Stimulated activated effector memory CD8-positive, alpha-beta T cell treated with anti-CD3 and anti-CD28 coated beads, Interleukin-12 subunit alpha, Interleukin-12 subunit beta, amount 100 ng/mL, for 72 hours (primary cell): ENCODE measurements at regions not wholly inside any gene's neighbourhood (a gene's known extent, or its start where the extent isn't known, plus 50 kb on each side); places are given as distances from the start of the nearest gene placed in this dataset.
"Not testable (repeated sequence)": the region's sequence is repeated elsewhere in the genome, so short reads cannot be mapped to it uniquely, and the experiment has no call there.

Experiments
- ATAC-seq: fragments of 150-1000 bp; cut with Tn5 transposase; 2 replicates; pipeline ENCODE4 v1.10.0; 2021
- DNase-seq, 2 donors: peaks; one replicate each; pipeline ENCODE4 v3.0.0; 2021 to 2022; ENCODE audit warnings: low spot score in 2 of 2
- H3K27ac Mint-ChIP-seq: one replicate; pipeline ENCODE4 v1.8.0; 2022; ENCODE audit warnings: mild to moderate bottlenecking, mixed read lengths
- H3K36me3 Mint-ChIP-seq: one replicate; pipeline ENCODE4 v1.8.0; 2022; ENCODE audit warnings: mild to moderate bottlenecking, mixed read lengths
- H3K4me1 Mint-ChIP-seq: one replicate; pipeline ENCODE4 v1.8.0; 2022; ENCODE audit warnings: mixed read lengths
- H3K4me3 Mint-ChIP-seq: one replicate; pipeline ENCODE4 v1.8.0; 2022; ENCODE audit warnings: mild to moderate bottlenecking, mixed read lengths
- H3K9me3 Mint-ChIP-seq: one replicate; pipeline ENCODE4 v1.8.0; 2022; ENCODE audit warnings: mixed read lengths

GRCh38 chr6:16832043-16832567, 70.8 kb upstream of the ATXN1 start:
- H3K27ac Mint-ChIP-seq: no peak overlapping the region
- peaks cover 12% of the 10 kb centered on the region for H3K4me1 Mint-ChIP-seq
- H3K4me3 Mint-ChIP-seq: no peak overlapping the region
- no peaks in the 10 kb centered on the region for H3K36me3 Mint-ChIP-seq
- ATAC-seq (no peak), DNase-seq (no peak)
- H3K9me3 Mint-ChIP-seq: no peaks in the 10 kb centered on the region

- no peak overlapping the region for H3K4me3 Mint-ChIP-seq
- ATAC-seq (no peak), DNase-seq (no peak)
- H3K4me1 Mint-ChIP-seq: peaks cover 3% of the 10 kb centered on the region
- H3K27ac Mint-ChIP-seq: no peak overlapping the region
- H3K36me3 Mint-ChIP-seq: no peaks in the 10 kb centered on the region
- H3K9me3 Mint-ChIP-seq: no peaks in the 10 kb centered on the region
Observed at GRCh38 chr6:16831136-16831535, 69.9 kb upstream of the ATXN1 start.

GRCh38 chr6:16828058-16828457, 66.8 kb upstream of the ATXN1 start:
- no peak overlapping the region for H3K27ac Mint-ChIP-seq
- DNase-seq (no peak), ATAC-seq (no peak)
- no peaks in the 10 kb centered on the region for H3K4me1 Mint-ChIP-seq
- H3K9me3 Mint-ChIP-seq: no peaks in the 10 kb centered on the region
- H3K4me3 Mint-ChIP-seq: no peak overlapping the region
- H3K36me3 Mint-ChIP-seq: no peaks in the 10 kb centered on the region

- H3K4me1 Mint-ChIP-seq: no peaks in the 10 kb centered on the region
- no peak overlapping the region for H3K27ac Mint-ChIP-seq
- ATAC-seq: no peak
- H3K9me3 Mint-ChIP-seq: no peaks in the 10 kb centered on the region
- DNase-seq: no peak
- H3K36me3 Mint-ChIP-seq: no peaks in the 10 kb centered on the region
- H3K4me3 Mint-ChIP-seq: no peak overlapping the region
Observed at GRCh38 chr6:16827627-16828026, 66.4 kb upstream of the ATXN1 start.

GRCh38 chr6:16825784-16826183, 64.5 kb upstream of the ATXN1 start:
- no peak overlapping the region for H3K4me3 Mint-ChIP-seq
- H3K9me3 Mint-ChIP-seq: no peaks in the 10 kb centered on the region
- no peak overlapping the region for H3K27ac Mint-ChIP-seq
- no peaks in the 10 kb centered on the region for H3K4me1 Mint-ChIP-seq
- no peak for DNase-seq
- no peak for ATAC-seq
- no peaks in the 10 kb centered on the region for H3K36me3 Mint-ChIP-seq

GRCh38 chr6:16824845-16825685, 63.8 kb upstream of the ATXN1 start:
- H3K4me1 Mint-ChIP-seq: no peaks in the 10 kb centered on the region
- no peak overlapping the region for H3K27ac Mint-ChIP-seq
- H3K9me3 Mint-ChIP-seq: no peaks in the 10 kb centered on the region
- DNase-seq (no peak), ATAC-seq (peak; percentile 55)
- H3K4me3 Mint-ChIP-seq: no peak overlapping the region
- no peaks in the 10 kb centered on the region for H3K36me3 Mint-ChIP-seq

- ATAC-seq (no peak), DNase-seq (no peak)
- Mint-ChIP-seq H3K4me1 (no peaks in the 10 kb centered on the region), H3K36me3 (no peaks in the 10 kb centered on the region), H3K9me3 (no peaks in the 10 kb centered on the region), H3K4me3 (no peak overlapping the region), H3K27ac (no peak overlapping the region)
Observed at GRCh38 chr6:16823718-16824352, 62.6 kb upstream of the ATXN1 start.

GRCh38 chr6:16822975-16823717, 61.9 kb upstream of the ATXN1 start:
- Mint-ChIP-seq H3K36me3 (no peaks in the 10 kb centered on the region), H3K4me1 (no peaks in the 10 kb centered on the region), H3K27ac (no peak overlapping the region), H3K9me3 (no peaks in the 10 kb centered on the region), H3K4me3 (no peak overlapping the region)
- DNase-seq (no peak), ATAC-seq (no peak)

GRCh38 chr6:16822529-16822928, 61.3 kb upstream of the ATXN1 start:
- Mint-ChIP-seq H3K4me3 (no peak overlapping the region), H3K4me1 (no peaks in the 10 kb centered on the region), H3K36me3 (no peaks in the 10 kb centered on the region), H3K27ac (no peak overlapping the region), H3K9me3 (no peaks in the 10 kb centered on the region)
- ATAC-seq (no peak), DNase-seq (no peak)

- Mint-ChIP-seq H3K27ac (no peak overlapping the region), H3K4me3 (no peak overlapping the region), H3K36me3 (no peaks in the 10 kb centered on the region), H3K9me3 (no peaks in the 10 kb centered on the region), H3K4me1 (no peaks in the 10 kb centered on the region)
- DNase-seq (no peak), ATAC-seq (no peak)
Observed at GRCh38 chr6:16821834-16822264, 60.6 kb upstream of the ATXN1 start.

- not testable (repeated sequence) for H3K36me3 Mint-ChIP-seq, H3K4me3 Mint-ChIP-seq, H3K4me1 Mint-ChIP-seq, H3K27ac Mint-ChIP-seq, H3K9me3 Mint-ChIP-seq, ATAC-seq, DNase-seq
Observed at GRCh38 chr6:16820262-16820661, 59.0 kb upstream of the ATXN1 start.

GRCh38 chr6:16819752-16820151, 58.5 kb upstream of the ATXN1 start:
- Mint-ChIP-seq H3K9me3 (no peaks in the 10 kb centered on the region), H3K4me1 (no peaks in the 10 kb centered on the region), H3K27ac (no peak overlapping the region), H3K36me3 (no peaks in the 10 kb centered on the region), H3K4me3 (no peak overlapping the region)
- ATAC-seq (no peak), DNase-seq (no peak)

- no peaks in the 10 kb centered on the region for H3K4me1 Mint-ChIP-seq
- no peak overlapping the region for H3K27ac Mint-ChIP-seq
- ATAC-seq (no peak), DNase-seq (no peak)
- no peaks in the 10 kb centered on the region for H3K9me3 Mint-ChIP-seq
- H3K4me3 Mint-ChIP-seq: no peak overlapping the region
- H3K36me3 Mint-ChIP-seq: no peaks in the 10 kb centered on the region
Observed at GRCh38 chr6:16818992-16819626, 57.8 kb upstream of the ATXN1 start.

GRCh38 chr6:16817594-16817993, 56.3 kb upstream of the ATXN1 start:
- ATAC-seq: no peak
- no peak overlapping the region for H3K27ac Mint-ChIP-seq
- DNase-seq: no peak
- H3K36me3 Mint-ChIP-seq: no peaks in the 10 kb centered on the region
- peaks cover 5% of the 10 kb centered on the region for H3K9me3 Mint-ChIP-seq
- no peaks in the 10 kb centered on the region for H3K4me1 Mint-ChIP-seq
- no peak overlapping the region for H3K4me3 Mint-ChIP-seq

- Mint-ChIP-seq H3K36me3 (no peaks in the 10 kb centered on the region), H3K27ac (no peak overlapping the region), H3K9me3 (peaks cover 10% of the 10 kb centered on the region), H3K4me3 (no peak overlapping the region), H3K4me1 (no peaks in the 10 kb centered on the region)
- ATAC-seq: no peak
- no peak for DNase-seq
Observed at GRCh38 chr6:16816891-16817290, 55.6 kb upstream of the ATXN1 start.
